ENCODE measurements at regions not wholly inside any gene's neighbourhood (a gene's known extent, or its start where the extent isn't known, plus 50 kb on each side); places are given as distances from the start of the nearest gene placed in this dataset.

- no peak for TF ChIP-seq TCF4 (CRISPR knock-in tag; IDR thresholded peaks at IDR 0.05; ENCODE audit: borderline replicate concordance)
- no peak for TF ChIP-seq PPARA (CRISPR knock-in tag; IDR thresholded peaks at IDR 0.05; ENCODE audit: borderline replicate concordance)
- no peak for TF ChIP-seq POU6F1 (CRISPR knock-in tag; IDR thresholded peaks at IDR 0.05; ENCODE audit: borderline replicate concordance, low read depth)
These were observed 1289.4 kb downstream of the FAM181B start for GRCh38 chr11:81444297-81444696.

All from SK-N-SH treated with all-trans-retinoic acid at 6 μM for 48 hours (cell line).